GM10266 (cell line): ENCODE measurements at regions not wholly inside any gene's neighbourhood (a gene's known extent, or its start where the extent isn't known, plus 50 kb on each side); places are given as distances from the start of the nearest gene placed in this dataset.
"Not testable (repeated sequence)": the region's sequence is repeated elsewhere in the genome, so short reads cannot be mapped to it uniquely, and the experiment has no call there.

Experiments
- DNase-seq: peaks from one replicate; pipeline ENCODE4 v3.0.0; 2012; ENCODE audit errors: extremely low spot score
- CTCF ChIP-seq: IDR thresholded peaks from 2 replicates; pipeline ENCODE4 v1.5.1; 2012; ENCODE audit warnings: mild to moderate bottlenecking, low read depth; ENCODE audit not compliant: control insufficient read depth, insufficient read depth; ENCODE audit errors: missing control alignments

GRCh38 chr9:88870627-88871026 is 120.6 kb upstream of the S1PR3 start:
- no peak for DNase-seq
- no peak for TF ChIP-seq CTCF

DNA sequence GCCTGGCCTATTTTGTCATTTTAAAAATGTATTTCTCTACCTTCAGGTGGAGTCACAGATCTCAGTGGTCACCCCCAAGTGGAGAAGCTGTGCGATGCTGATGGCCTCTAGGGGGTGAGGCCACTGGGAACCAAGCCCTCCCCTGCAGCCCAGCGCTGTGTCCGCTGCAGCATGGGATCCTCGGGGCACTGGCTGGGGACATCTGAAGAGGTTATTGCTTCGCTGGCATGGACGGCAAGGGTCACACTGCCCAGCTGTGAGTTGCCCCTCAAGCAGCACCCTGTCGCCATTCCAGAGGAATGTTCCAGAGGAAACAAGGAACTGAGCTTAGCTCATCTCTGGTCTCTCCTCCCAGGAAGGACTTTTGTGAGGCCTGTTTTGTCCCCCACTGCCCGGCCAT is 119.6 kb upstream of the S1PR3 start:
- no peak for DNase-seq

DNA sequence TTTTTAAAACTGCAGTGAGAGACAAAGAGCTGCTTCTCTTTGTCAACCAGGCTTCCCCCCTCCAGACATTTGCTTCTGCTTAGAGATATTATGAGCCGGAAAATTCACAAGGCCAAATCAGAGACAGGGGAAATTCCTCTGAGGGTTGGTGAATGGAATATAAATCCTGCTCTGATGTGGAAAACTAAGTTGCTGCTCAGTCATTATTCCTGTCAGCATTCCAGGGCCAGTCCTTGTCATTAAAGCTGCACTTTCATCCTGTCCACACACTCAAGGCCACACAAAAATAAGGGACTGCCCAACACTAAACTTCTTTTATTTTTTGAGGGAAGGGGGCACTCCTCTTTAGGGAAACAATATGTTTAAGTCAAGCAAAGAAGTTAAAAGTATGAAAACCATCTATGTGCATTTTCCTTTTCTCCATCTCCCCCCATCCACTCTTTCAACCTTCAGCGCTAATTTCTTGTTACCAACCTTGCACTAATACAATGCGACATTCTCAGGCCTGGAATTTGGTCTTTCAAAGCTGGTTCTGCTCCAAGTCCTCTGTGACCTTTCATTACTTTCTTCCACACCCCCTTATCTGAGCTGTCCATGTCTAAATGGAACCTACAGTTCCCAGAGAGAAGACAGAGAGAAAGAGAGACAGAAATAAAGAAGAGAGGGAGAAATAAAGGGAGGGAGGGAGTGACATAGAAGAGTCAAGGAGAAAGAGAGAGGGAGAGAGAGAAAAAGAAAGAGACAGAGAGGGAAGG is 118.9 kb upstream of the S1PR3 start:
- TF ChIP-seq CTCF: no peak
- no peak for DNase-seq

More for the DNA sequence above, 119.6 kb upstream of the S1PR3 start:
- no peak for TF ChIP-seq CTCF

- no peak for DNase-seq
- TF ChIP-seq CTCF: no peak
These were observed 117.6 kb upstream of the S1PR3 start for GRCh38 chr9:88873635-88874034.

DNA sequence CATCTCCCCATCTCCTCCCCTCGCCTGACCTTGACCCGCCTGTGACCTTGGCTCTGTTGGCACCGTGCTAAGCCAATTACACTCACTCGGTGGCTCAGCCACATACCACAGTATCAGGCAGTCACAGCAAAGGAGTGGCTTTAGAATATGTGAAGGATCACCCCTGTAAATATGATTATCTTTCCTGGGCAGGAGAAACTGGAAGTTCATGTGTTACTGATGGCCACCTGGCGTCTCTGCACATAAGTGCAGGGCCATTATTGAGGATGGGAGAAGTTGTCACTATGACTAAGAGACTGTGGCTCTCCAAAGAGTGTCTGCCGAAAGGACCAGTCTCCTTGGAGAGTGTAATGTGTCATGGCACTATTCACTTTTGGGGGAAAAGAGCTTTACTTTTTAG is 116.9 kb upstream of the S1PR3 start:
- TF ChIP-seq CTCF: no peak

GRCh38 chr9:88875400-88876120 is 115.7 kb upstream of the S1PR3 start:
- no peak for DNase-seq
- TF ChIP-seq CTCF: no peak

More for the DNA sequence above, 116.9 kb upstream of the S1PR3 start:
- no peak for DNase-seq

DNA sequence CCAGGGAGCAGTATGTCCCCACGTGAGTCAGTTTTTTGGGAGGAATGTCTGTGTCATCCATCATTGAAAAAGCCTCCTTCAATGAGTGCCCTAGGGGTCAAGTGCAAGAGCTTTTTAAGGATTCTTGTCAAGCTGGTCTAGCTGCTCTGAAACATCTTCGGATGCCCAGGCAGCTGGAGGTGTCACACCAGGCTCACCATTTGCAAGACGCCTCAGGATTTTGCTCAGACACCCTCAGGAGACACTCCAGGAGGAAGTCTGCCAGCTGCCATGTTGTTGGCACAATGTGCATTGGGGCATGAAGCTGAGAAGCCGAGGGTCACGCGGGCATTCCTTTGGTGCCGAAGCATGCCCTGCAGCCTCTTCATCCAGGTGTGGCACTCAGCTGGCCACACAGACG is 111.1 kb upstream of the S1PR3 start:
- DNase-seq: no peak
- no peak for TF ChIP-seq CTCF

DNA sequence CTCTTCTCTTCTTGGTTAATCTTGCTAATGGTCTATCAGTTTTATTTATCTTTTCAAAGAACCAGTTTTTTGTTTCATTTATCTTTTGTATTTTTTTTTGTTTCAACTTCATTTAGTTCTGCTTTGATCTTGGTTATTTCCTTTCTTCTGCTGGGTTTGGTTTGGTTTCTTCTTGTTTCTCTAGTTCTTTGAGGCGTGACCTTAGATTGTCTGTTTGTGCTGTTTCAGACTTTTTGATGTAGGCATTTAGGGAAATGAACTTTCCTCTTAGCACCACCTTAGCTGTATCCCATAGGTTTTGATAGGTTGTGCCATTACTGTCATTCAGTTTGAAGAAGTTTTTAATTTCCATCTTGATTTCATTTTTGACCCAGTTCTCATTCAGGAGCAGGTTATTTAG is 107.0 kb upstream of the S1PR3 start:
- not testable (repeated sequence) for DNase-seq

DNA sequence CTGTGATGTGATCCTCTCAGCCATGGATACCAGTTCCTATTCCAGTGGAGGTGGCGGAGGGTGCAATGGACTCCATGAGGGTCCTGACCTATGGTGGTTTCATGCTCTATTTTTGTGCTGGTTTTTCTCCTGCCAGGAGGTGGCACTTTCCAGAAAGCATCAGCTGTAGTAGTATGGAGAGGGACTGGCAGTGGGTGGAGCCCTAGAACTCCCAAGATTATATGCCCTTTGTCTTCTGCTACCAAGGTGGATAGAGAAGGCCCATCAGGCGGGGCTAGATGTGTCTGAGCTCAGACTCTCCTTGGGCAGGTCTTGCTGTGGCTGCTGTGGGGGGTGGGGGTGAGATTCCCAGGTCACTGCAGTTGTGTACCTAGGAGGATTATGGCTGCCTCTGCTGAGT is 104.5 kb upstream of the S1PR3 start:
- not testable (repeated sequence) for DNase-seq
